Epithelial cell of esophagus (primary cell): ENCODE measurements at regions not wholly inside any gene's neighbourhood (a gene's known extent, or its start where the extent isn't known, plus 50 kb on each side); places are given as distances from the start of the nearest gene placed in this dataset.
A peak's percentile ranks its signal among the peaks of the same experiment; 100 is the strongest.

Source experiments
- DNase-seq: peaks from one replicate; pipeline ENCODE4 v3.0.0; 2010; ENCODE audit warnings: low read depth
- H3K4me3 ChIP-seq: 2 replicates; pipeline ENCODE4 v1.5.1; 2011; ENCODE audit warnings: mild to moderate bottlenecking, low read length, control low read depth
- TF ChIP-seq, protein P1 (sequence below): IDR thresholded peaks from 2 replicates; pipeline ENCODE4 v1.5.1; 2011; ENCODE audit warnings: low read depth, mild to moderate bottlenecking, low read length, control low read depth, inconsistent platforms; ENCODE audit not compliant: insufficient read depth; ENCODE audit errors: missing control alignments

DNA sequence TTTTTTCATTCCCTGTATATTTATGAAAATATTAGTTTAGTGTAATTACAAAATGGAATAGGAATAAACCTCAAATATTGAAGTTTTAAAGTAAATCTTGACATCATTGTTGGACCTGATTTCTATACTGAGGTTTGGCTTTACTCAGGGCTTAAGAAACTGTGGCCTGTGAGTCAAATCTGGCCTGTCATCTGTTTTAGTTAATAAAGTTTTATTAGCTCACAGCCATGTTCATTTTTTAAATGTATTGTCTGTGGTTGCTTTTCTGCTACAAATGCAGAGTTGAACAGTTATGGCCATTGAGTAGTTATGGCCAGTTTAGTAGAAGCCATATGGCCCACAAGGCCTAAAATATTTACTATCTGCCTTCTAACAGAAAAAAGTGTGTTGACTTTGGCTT lies 80.7 kb downstream of the DIPK2A start:
- no peak for DNase-seq

DNA sequence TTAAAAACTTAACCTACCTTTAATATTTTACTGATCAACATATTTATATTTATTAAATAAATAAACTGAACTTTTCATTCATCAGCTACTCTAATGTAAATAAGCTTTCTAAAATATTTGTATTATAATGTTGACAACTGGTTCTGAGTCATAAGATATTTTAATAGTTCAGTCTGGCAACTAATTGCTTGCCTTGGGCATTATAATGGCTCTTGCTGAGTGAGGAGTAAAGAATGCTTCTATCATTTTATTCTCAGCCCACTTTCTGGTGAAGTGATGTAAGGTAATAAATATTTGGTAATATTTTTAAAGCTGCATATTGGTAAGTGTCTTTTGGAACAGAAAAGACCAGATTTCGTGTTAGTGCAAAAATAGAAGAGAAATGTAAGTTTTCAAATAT lies 81.5 kb downstream of the DIPK2A start:
- TF ChIP-seq, protein P1, sequence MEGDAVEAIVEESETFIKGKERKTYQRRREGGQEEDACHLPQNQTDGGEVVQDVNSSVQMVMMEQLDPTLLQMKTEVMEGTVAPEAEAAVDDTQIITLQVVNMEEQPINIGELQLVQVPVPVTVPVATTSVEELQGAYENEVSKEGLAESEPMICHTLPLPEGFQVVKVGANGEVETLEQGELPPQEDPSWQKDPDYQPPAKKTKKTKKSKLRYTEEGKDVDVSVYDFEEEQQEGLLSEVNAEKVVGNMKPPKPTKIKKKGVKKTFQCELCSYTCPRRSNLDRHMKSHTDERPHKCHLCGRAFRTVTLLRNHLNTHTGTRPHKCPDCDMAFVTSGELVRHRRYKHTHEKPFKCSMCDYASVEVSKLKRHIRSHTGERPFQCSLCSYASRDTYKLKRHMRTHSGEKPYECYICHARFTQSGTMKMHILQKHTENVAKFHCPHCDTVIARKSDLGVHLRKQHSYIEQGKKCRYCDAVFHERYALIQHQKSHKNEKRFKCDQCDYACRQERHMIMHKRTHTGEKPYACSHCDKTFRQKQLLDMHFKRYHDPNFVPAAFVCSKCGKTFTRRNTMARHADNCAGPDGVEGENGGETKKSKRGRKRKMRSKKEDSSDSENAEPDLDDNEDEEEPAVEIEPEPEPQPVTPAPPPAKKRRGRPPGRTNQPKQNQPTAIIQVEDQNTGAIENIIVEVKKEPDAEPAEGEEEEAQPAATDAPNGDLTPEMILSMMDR = no peak
- peak; percentile 87 for DNase-seq
- H3K4me3 ChIP-seq = no peak overlapping the region

More for the DNA sequence above, 80.7 kb downstream of the DIPK2A start:
- TF ChIP-seq, protein P1 = no peak
- H3K4me3 ChIP-seq = no peak overlapping the region

DNA sequence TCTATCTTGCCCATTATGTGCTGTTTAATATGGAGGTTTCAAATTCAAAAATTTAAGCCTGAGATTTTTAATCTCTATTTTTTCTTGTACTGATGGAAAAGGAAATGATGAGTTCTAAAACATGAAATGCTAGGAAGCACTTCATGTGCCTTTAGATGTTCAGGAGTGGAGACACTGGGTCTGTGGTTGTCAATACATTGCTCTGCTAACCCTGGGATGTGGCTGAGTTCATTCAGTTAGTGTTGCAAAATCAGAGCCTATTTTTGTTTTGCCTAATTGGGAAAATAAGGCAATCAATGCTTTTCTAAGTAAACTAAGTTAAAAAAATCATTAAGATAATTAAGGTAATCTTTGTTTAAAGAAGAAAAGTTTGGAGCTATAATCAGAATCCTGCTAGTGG lies 83.1 kb downstream of the DIPK2A start:
- DNase-seq = no peak
- H3K4me3 ChIP-seq = no peak overlapping the region
- TF ChIP-seq, protein P1 = no peak

DNA sequence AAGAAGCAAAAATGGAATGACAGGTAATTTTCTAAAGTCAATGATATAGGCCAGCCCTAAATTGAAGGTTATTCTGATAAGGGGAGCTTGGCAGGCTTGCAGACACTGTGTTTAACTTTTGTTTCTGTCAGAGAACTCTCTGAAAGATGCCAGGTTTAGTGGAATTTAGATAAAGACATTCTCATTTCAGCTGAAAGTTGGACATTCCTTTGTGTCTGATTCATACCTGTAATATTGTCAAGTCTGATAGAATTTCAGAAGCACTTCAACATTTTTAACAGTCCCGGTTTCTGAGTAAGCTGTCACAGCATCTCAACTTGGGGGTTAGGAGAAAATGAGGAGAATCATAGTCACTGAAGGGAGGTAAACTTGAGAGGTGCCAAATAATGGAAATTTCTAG lies 84.0 kb downstream of the DIPK2A start:
- no peak overlapping the region for H3K4me3 ChIP-seq
- TF ChIP-seq, protein P1 = no peak
- peak; percentile 24 for DNase-seq

DNA sequence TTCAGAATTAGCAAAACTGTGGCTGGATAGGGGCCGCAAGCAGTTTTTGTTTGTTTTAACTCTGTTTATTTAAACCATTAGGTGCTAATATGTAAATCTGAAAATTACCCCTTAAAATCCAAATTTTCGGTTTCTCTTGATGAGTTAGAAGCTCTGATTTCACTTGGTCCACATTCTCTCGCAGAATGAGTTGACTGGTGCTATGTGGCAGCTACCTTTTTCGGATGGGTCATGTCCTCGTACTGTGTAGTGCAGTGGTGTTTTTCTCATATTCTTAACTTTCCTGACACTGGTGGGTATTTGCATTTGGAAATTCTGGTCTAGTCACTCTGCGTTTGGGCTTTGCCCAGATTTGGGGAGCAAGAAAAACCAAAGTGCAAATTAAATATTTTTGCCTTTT lies 87.1 kb downstream of the DIPK2A start:
- no peak for DNase-seq
- no peak overlapping the region for H3K4me3 ChIP-seq
- TF ChIP-seq, protein P1 = no peak

DNA sequence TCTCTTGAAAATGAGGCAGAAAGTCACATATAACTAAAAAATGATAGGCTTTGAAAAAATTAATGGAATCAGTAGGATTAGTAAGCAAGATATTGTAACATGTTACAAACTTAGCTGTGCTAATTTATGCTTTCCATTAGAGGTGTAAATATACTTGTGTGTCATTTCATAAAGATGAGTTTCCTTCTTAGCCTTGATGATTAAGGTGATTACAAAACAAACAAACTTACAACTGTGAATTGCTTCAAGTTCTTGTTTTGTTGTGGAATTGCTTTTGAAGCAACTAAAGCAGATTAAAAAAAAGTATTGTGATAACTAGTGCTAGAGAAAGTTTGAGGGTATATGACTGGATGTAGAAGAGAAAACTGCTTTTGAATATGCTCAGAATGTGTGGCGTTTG lies 87.9 kb downstream of the DIPK2A start:
- DNase-seq = peak; percentile 62
- TF ChIP-seq, protein P1 = no peak
- no peak overlapping the region for H3K4me3 ChIP-seq

DNA sequence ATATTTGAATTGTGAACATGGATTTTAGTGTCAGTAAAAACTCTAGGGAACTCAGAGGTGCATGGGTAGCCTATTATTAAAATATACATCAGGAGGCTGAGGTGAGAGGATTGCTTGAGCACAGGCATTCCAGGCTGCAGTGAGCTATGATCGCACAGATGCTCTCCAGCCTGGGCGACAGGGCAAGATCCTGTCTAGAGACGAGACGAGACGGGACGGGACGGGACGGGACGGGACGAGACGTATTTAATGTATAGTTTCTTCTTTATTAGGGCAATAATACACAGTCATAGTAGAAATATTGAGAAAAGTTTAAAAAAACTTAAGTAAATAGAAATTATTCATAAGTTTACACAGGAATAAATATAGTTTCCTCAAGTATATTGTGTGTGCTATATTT lies 89.3 kb downstream of the DIPK2A start:
- DNase-seq = no peak
- H3K4me3 ChIP-seq = no peak overlapping the region
- TF ChIP-seq, protein P1 = no peak
